ENCODE measurements at regions not wholly inside any gene's neighbourhood (a gene's known extent, or its start where the extent isn't known, plus 50 kb on each side); places are given as distances from the start of the nearest gene placed in this dataset.

DNA sequence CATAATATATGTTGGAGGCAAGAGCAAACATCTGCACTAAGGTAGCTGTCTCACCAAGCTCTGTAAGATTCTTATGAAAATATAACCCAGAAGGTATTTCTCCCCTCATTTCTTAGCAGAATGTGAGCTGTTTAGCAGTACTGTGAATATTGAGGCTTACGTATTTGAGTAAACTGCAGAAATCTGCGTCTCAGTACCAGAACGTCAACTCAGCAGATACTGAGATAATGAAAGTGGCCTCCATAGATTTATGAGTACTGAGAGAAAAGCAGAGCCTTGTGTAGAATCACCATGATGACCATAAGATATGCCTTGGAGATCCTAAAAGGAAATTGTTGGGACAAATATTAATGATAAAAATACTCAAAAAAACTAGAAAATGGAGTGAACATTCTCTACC lies 296.7 kb upstream of the TECRL start:
- TF ChIP-seq, protein P1, sequence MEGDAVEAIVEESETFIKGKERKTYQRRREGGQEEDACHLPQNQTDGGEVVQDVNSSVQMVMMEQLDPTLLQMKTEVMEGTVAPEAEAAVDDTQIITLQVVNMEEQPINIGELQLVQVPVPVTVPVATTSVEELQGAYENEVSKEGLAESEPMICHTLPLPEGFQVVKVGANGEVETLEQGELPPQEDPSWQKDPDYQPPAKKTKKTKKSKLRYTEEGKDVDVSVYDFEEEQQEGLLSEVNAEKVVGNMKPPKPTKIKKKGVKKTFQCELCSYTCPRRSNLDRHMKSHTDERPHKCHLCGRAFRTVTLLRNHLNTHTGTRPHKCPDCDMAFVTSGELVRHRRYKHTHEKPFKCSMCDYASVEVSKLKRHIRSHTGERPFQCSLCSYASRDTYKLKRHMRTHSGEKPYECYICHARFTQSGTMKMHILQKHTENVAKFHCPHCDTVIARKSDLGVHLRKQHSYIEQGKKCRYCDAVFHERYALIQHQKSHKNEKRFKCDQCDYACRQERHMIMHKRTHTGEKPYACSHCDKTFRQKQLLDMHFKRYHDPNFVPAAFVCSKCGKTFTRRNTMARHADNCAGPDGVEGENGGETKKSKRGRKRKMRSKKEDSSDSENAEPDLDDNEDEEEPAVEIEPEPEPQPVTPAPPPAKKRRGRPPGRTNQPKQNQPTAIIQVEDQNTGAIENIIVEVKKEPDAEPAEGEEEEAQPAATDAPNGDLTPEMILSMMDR (IDR thresholded peaks at IDR 0.05), result no peak
- no peak for TF ChIP-seq EZH2 (IDR thresholded peaks at IDR 0.05; ENCODE audit: borderline replicate concordance, insufficient read depth, low read depth, low read length, poor library complexity, severe bottlenecking)

Data from B cell (primary cell).